NCI-H1694 (cell line): ENCODE measurements at regions not wholly inside any gene's neighbourhood (a gene's known extent, or its start where the extent isn't known, plus 50 kb on each side); places are given as distances from the start of the nearest gene placed in this dataset.

Experiments used
- DNase-seq: peaks from one replicate; lab custom pipeline; 2025; lab: John Stamatoyannopoulos, UW

DNA sequence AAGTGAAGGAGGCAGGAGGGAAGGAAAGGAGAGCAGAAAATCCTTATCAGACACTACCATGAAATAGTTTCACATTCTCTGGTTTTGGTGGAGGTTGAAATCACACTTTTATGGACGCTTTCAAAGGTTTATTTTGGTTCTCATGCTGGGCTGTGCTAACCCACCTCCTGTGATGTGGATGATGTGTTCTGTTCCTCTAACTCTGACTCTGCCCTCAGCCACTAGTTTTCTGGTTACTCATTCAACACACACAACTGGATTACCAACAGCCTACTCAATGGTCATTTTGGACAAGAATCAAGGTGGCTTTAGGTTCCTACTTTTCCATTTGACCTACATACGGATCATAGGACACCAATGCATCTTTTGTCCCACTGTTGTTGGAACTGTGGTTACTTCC, 522.1 kb upstream of the BTBD3 start:
- no peak for DNase-seq

DNA sequence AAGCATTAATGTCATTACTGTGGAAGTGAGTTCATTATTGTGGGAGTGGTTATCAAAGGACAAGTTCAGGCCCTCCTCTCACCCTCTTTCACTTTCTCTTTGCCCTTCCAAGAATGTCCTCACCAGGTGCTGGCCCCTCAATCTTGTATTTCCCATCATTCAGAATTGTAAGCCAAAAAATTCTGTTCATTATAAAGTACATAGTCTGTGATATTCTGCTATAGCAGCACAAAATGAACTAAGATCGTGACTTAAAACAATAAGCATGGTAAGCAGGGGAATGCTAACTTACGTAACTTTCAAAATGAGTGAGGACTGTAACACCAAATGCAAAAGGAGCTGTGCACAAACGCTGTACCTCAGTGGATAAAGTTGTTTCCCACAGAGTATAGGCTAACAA, 515.7 kb upstream of the BTBD3 start:
- DNase-seq, result no peak

DNA sequence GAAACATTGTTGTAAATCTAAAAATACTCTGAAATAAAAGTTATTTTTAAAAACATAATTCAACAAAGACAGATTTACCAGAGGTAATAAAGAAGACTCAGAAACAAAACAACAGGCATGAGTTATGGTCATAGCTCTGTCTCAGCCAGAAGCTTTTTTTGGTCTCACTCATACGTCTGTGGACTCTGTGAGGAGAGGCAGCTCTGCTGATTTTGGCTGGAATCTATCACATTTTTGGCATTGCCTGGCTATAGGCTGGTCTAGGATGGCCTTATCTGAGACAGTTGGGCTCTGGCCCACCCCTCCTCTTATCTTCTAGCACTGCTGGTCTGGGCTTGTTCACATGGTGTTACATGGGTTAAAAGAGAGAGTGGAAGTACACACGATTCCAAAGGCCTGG, 514.0 kb upstream of the BTBD3 start:
- no peak for DNase-seq

DNA sequence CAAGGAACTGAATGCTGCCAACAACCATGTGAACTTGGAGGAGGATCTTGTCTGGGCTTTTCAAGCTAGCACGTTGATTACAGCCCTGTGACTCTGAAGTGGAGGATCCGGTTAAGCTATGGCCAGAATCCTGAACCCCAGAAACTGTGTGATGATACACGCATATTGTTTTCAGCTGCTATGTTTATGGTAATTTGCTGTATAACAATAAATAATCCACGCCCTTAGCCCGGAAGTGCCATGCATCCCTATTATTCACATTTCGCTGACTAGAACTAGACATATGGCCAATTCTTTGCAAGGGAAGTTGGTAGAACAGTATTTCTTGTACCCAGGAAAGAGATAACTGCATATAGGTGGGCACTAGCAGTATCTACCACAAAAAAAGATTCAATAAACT, 510.8 kb upstream of the BTBD3 start:
- no peak for DNase-seq

DNA sequence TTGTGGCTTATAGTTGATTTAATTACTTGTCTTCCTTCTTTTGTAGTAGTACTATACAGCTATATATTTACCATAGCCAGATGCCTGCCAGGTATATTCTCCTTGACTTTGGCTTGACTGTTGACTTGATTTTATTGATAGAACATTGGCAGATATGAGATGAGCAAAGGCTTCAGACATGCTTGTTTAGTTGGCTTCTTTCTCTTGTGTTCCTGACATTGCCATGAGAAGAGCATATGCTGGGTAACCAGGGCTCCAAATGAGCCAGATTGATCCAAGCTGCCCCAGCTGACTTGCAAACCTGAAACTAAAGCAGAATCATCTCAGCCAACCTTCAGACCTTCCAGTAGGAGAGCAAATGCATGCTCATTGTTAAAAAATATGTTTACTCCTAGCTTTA, 508.1 kb upstream of the BTBD3 start:
- no peak for DNase-seq

DNA sequence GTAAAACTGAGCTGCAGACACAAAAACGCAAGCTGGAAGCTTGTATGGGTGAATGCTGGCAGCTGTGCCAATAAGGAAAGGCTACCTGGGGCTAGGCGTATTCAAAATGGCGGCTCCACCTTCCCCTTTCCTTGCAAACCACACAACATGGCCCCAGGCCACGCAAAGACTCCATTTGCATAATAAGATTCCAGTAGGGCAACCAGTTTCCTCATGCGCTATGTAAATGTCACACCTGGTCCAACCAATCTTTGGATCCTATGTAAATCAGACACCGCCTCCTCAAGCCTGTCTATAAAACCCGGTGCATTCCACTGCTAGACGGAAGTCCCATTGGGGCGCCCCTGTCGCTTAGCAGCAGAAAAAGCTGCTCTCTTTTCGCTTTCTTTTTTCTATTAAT, 505.9 kb upstream of the BTBD3 start:
- DNase-seq, result no peak

DNA sequence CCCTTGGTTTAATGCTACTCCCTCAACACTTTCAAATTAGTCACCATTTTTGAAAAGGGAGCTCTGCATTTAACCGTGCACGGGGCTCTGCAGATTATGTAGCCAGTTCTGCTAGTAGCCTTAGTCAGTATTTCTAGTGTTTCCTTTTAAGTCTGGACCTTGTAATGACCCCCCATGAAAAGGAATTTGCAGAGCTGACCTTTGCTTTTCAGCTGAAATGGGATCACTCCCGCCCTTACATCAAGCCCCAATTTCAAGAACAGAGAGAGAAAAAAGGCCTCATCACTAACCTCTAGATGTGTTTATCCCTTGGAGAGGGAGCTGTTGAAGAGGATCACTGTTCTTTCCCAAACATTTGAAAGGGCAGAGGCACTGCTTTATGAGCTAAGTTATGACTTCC, 490.7 kb upstream of the BTBD3 start:
- no peak for DNase-seq

DNA sequence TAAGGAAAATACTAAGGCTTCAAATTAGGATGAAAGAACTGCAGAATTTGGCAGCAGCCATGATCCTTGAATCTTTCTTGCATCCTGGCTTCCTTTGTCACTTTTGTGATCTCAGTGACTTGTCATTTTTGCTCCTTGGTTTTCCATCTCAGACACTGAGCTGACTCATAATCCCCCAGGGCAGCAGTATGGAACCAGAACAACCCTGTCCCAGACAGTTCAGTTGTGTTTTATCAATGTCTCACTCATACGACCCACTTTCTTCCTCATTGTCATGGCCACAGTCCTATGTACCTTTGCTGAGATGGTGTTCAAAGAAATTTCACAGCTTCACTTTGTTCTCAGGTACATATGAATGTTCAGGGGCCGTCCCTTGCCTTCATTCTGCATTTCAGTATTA, 488.5 kb upstream of the BTBD3 start:
- no peak for DNase-seq

DNA sequence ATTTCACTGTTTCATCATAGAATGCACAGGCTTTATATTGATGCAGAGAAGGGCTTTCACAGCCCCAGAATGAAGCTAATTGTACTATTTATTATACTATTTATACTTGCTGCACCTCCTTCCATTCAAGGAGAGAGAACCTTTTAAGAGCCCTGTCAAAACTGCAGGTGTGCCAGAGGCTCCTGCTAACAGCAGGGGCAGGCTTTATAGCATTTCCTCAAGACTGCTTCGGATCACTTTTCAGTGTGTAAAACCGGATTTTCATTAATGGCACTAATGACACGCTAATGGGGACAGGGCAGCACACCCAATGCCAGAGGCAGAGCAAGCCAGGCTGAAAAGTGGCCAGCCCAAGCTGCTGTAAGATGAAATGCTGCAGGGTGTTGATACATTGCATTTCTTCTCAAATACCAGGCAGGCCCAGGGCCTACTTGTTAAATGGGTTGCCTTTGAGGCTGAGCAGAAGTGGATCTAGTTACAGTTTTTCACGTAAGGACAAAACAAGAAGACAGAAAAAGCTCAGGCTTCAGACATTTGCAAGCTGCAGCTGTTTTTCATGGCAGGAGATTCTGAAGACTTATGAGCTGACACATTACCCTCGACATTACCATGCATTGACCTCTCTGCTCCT, 487.7 kb upstream of the BTBD3 start:
- no peak for DNase-seq

DNA sequence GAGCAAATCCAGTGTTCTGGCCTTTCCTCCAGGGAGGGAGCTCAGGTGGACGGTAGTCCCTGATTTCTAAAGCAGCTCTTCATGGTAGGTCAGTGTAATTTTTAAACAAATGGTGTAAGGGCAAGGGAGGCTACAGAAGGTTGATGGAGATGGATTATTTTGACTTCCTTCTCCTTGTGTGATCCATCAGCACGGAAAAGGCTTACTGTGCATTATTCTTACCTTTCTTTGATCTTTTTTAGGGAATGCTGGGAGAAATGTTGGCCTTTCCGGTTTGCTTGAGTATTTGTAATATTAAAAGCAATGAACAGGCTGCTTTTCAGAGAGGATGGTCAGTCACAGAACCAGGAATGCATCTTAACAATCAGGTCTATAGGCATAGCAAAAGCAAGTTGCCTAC, 487.0 kb upstream of the BTBD3 start:
- DNase-seq, result no peak

DNA sequence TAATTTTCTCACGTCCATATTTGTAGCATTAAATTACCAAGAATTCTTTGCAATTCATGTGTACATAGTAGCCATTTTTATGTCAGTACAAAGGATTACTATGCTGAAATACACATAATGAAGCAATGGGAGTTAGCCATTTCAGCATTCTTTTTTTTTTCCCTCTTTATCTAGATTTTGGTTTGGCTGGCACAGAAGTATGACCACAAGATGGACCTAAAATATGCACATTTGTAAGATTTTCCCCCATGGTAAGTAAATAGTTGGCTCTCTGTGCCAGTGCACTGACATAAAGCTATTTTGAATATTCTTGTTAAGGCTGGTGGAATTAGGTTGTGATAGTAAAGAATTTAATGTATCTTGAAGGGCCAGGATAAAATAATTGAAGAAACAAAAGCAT, 486.1 kb upstream of the BTBD3 start:
- DNase-seq, result no peak

DNA sequence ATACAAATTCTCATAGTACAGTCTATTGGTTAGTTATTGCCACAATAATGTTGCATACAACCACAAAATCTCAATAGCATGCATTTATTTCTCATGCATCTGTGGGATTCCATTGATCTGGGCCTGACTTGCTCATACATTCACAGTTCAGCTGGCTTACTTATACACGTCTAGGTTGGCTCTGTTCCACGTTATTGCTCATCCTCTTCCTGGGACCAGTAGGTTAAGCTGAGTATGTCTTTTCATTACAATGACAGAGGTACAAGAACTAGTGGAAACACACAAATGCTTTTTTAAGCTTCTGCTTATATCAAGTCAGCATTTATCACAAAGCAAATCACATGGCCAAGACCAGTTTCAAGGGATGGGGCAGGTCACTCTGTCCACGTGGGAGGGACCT, 485.3 kb upstream of the BTBD3 start:
- DNase-seq, result no peak

DNA sequence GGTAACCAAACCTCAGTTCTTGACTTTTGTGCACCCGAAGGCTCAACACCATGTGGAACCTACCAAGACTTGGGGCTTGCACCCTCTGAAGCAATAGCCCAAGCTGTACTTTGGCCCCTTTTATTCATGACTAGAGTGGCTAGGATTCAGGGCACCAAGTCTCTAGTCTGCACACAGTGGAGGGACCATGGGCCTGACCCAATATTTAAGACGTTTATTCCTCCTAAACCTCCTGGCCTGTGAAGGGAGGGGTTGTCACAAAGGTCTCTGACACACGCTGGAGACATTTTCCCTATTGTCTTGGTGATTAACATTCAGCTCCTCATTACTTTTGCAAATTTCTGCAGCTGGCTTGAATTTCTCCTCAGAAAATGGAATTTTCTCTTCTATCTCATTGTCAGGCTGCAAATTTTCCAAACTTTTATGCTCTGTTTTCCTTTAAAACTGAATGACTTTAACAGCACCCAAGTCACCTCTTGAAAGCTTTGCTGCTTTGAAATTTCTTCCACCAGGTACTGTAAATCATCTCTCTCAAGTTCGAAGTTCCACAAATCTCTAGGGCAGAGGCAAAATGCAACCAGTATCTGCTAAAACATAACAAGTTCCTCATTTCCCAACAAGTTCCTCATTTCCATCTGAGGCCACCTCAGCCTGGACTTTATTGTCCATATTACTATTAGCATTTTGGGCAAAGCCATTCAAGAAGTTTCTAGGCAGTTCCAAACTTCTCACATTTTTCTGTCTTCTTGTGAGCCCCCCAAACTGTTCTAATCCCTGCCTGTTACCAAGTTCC, 481.4 kb upstream of the BTBD3 start:
- DNase-seq, result no peak

DNA sequence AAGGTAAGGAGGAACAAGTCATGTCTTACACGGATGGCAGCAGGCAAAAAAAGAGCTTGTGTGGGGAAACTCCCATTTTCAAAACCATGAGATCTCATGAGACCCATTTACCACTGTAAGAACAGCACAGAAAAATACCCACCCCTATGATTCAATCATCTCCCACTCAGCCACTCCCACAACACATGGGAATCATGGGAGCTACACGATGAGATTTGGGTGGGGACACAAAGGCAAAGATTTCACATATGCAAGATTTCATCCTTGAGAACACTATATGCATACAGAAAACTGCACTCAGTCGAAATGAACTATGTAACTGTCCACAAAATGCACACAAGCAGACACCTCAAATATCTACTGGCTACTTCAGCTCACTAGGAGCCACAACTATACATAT, 480.6 kb upstream of the BTBD3 start:
- no peak for DNase-seq

DNA sequence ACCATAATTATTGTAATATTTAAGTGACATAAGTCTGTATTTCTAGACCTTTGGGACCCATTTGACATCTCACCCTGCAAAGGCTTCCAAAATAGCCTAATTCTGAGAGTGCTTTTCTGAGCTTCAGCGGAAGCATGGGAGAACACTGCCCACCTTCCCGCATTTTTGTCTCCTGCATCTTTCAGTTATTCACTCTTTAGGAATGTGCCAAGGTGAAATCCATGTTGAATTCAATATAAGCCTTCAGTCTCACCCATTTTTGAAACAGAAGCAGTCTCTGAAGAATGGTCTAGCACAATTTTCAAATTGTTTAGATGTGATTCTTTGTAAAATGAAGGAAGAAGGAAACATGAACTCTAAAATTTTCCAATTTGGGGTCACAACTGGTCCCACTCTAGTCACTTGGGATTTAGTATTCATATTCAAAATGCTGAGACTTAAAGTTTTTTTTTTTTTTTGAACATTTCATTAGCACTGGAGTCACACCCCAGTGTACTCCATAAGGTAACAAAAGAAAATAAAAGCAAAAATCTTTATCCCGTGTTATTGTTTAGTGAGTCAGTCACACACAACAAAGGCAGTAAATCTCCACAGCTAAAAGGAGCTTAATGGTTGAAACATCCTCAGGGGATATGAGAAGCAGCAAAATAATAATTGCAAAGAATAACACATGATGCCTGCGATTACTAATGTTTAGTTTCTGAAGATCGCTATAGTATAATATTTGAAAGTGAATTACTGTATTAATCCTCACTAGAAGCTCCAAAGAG, 479.9 kb upstream of the BTBD3 start:
- DNase-seq, result no peak

DNA sequence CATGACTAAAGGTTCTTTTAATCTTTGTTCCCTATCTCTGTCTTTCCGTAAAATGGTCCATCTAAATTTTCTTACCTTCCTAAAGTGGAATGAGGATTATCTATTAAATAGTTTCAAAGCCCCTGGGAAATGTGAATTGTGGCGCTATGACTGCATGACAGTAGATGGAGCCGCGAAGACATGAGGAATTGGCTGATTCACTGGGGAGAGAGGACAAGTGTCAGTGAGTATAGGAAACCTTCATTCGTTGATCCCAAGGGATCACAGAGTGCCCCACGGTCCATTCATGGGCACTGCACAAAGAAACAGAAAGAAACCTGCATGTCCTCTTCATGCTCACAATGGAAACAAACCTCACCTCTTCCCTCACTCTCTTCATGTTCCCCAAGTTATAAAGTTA, 479.3 kb upstream of the BTBD3 start:
- no peak for DNase-seq

DNA sequence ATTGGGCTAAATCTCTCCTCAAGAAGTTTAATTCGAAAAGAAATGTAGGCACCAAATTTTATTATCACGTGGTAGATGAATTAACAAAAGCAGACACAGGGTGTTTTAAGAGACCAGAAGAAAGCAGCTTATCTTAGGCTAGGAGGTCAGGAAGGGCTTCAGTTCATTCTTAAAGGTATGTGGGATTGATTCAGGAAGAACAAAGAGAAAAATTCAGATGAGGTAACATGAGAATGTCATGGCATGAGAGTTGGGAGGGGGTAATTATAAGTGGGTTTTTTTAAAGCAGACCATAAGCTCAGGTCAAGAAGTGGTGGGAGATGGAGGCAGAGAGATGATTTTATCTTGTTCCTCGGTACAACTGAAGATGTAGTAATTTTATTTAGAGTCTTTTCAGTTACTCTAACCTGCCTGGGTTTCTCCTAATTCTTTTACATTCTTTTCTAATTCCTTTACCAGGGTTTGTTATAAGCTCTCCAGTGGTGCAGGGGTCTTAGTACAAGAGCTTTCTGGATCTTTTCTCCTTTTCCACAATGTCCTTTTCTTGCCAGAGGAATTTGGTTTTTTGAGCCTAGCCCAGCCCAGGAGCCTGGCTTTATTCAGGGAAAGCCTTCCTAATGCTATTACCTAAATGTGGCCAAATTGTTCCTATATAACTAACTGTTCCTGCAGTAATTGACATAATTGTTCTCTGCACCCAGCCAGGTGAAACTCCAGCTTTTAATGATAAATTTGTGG, 474.1 kb upstream of the BTBD3 start:
- DNase-seq, result no peak

DNA sequence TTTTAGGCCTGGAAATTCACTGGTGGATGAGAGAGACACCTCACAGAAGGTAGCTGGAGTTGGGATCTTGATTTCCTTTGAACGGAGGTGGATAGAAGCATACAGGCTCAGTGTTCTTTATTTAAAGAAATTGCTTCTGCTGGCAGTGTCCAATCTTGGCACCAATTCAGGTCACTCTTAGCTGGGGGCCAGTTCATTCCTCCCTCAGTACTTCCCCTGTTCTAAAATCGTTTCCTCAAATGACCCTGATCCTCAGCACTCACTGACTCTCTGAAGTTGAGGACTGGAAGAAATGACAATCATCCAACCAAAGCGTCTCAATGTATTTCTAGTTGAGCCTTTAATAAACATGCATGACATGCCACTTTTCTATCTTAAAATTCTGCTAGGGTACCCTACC, 472.5 kb upstream of the BTBD3 start:
- DNase-seq, result no peak

DNA sequence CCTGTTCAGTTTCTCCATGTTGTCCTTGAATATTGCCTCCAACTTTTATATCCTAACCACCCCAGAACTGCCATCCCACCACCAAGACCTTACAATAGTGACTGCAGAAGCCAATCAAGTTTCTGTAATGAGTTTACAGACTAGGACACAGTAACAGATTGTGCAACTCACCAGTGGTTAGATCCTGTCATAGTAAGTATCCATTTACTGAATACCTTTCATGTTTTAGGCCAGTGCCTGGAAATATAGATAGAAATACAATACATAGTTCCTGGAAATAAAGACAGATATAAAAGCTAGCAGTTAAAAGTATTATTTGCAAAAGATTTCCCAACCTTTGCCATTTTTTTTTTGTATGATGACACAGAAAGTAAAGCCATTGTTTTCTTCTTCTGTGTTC, 471.8 kb upstream of the BTBD3 start:
- DNase-seq, result no peak

DNA sequence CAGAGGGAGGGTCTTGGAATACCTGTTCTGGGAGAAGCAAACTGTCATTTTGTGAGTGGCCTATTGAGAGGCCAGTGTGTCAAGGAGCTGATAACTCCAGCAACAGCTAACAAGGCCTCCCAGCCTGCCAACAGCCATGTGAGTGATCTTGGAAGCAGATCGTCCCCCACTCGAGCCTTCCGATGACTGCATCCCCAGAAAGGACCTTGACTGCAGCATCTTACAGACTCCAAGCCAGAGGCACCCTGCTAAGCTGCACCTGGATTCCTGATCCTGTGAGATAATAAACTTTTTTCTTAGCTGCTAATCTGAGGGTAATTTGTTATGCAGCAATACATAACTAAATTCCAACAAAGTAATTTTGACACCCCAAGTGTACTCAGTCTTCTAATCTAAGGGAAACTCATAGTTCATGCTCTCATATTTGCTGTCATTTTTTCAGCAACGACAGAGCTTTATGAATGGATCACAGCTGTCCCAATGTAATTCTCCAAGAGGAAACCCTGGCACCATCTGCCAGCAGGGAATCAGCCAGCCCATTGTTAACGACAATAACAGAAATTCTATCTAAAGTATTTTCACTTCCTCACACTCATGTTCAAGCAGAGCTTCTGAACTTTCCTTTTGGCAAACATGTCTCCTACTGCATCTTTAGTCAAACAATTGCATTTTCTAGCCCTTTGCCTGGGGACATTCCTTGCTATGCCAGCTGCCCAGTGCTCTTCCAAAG, 470.2 kb upstream of the BTBD3 start:
- DNase-seq, result peak; percentile 43

DNA sequence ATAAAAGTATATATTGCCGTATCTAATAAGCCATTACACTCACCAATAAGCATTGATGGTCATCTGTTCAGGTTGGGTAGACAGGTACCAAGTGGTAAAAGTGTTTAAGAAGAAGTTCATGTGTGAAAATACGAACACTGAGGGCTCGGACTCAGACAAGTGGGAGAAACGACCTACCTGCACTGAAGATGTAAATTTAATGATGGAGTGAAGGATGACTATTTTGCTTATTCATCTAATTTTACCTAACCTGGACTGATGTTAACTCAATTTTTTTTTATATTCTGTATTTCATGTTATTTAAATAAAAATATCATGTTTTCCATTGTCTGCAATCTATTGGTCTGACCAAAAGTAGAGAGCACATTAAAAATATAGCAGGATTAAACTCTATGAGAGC, 469.1 kb upstream of the BTBD3 start:
- no peak for DNase-seq

DNA sequence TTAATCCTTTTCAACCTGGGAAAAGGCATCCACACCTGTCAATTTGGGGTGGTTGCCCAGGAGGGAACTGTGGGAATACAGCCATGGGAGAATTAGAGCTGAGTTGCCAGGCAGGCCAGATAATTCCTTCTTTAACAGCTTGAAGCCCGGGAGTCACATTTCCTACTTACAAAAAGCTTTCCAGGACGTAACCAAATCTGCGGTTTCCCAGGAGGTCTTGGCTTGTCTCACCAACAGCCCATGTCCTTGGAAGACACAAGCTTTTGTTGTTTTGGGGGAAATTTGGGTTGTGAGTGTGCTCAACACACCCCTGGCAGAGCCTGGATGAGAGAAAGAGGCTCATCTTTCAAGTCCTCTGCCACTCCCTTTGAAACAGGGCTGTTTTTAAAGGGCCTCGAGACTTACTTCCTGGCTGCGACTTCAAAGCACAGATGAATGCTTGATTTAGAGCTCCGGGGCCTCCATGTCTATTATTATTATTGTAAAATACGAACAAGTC, 465.9 kb upstream of the BTBD3 start:
- no peak for DNase-seq
